ENCODE measurements at regions not wholly inside any gene's neighbourhood (a gene's known extent, or its start where the extent isn't known, plus 50 kb on each side); places are given as distances from the start of the nearest gene placed in this dataset.

DNA sequence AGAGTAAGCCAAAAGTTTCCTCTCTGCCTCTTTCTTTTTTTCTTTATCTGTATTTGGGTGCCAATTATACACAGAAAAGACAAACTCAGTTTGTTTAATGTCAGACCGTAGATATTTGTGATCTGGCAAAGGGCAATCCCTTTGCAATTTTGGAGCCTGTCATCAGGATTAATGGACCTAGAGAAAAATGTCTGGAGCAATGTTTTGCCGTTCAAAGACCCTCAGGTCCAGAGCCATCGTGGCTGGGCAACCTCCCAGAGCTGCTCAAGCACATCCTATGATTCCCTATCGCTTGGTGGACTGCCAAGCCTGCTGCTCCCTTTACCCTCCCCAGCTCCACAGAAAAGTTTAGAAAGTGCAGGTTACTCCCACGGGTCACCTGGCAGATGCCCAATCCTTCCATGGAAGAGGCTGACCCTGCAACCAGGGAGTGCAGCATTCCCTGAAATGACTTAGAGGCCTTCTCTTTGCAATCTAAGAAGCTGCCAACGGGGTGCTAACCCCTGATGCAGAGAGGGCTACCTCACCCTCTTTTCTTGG lies 112.5 kb upstream of the NGF start:
- TF ChIP-seq CTCF (conservative IDR thresholded peaks at IDR 0.05; ENCODE audit: low read depth, low read length) (no peak), MXI1 (IDR thresholded peaks at IDR 0.05; ENCODE audit: borderline replicate concordance, low read depth, low read length) (no peak)

Data from IMR-90 (cell line).